Hematopoietic multipotent progenitor cell treated with erythropoietin and hydrocortisone succinate and interleukin-3 and kit ligand, for 4 days (in vitro differentiated cells): ENCODE measurements at regions not wholly inside any gene's neighbourhood (a gene's known extent, or its start where the extent isn't known, plus 50 kb on each side); places are given as distances from the start of the nearest gene placed in this dataset.
"Not testable (repeated sequence)": the region's sequence is repeated elsewhere in the genome, so short reads cannot be mapped to it uniquely, and the experiment has no call there.

Experiments
- DNase-seq: peaks from one replicate; pipeline ENCODE4 v3.0.0-alpha.2; 2015

DNA sequence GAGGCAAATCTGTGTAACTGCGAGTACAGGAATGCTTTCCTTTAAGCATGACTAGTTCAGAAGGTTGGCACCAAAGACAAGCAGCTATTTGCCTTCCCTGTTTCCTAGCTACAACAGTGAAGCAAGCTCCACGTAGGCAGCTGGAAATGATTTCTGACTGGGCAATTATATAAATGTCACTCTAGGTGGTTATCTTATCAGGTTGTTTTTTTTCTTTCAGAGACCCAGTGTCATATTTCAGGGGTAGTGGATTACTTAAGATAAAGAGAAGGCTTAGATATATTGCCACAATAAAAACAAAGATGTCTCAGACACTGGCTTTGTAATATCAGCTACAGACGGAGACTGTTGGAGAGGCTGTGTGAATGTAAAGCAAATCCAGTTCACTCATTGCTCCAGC is 748.9 kb upstream of the NXPH2 start:
- DNase-seq = no peak

GRCh38 chr2:139526781-139527180 is 746.6 kb upstream of the NXPH2 start:
- DNase-seq = no peak

DNA sequence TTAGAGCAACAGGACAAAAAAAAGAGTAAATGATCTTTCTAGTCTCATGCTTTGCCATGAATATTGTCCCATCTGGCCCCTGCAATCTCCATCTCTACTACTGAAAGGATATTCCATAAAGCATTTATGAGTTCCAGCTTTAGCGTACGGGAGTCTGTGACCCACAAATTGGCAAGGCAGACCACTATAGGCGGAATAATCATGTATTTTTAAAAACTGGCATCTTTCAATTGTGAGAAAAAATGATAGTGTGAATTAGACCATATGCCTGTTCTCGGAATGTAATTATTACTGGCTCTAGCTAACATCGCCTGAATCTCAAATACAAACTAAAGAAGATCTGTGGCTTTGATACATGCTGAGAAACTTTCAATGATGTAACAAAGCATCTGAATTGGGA is 738.1 kb upstream of the NXPH2 start:
- DNase-seq = no peak

DNA sequence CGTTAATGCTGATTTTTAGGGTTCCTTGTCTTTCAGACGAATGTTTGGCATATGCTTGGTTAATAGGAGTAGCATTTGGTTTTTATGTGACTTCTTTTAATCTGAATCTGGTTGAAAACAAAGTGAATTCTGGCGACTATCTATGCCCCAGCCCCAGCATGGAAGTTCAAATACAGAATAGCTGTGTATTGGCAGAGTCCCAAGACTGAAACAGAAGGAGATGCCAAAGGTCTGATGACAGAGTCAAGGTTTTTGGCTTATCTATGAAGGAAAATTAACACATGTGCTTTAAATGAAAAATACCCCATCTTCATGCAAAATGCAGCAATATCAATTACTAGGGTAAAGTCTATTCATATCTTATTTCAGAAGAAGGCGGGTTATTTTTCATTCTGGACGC is 734.8 kb upstream of the NXPH2 start:
- DNase-seq = no peak

DNA sequence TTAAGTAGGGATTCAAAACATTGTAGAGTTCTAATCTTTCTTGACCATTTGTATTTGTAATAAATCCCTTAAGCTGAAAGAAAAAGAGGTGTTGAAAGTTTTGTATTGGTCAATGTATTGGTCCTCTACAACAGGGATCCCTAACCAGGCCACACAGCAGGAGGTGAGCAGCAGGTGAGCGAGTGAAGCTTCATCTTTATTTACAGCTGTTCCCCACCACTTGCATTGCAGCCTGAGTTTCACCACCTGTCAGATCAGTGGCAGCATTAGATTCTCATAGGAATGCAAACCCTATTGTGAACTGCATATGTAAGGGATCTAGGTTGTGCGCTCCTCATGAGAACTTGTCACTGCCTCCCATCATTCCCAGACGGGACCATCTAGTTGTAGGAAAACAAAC is 715.7 kb upstream of the NXPH2 start:
- DNase-seq = no peak

- no peak for DNase-seq
Measured at GRCh38 chr2:139492131-139492680, 712.0 kb upstream of the NXPH2 start.

GRCh38 chr2:139480161-139480650 is 700.0 kb upstream of the NXPH2 start:
- no peak for DNase-seq

DNA sequence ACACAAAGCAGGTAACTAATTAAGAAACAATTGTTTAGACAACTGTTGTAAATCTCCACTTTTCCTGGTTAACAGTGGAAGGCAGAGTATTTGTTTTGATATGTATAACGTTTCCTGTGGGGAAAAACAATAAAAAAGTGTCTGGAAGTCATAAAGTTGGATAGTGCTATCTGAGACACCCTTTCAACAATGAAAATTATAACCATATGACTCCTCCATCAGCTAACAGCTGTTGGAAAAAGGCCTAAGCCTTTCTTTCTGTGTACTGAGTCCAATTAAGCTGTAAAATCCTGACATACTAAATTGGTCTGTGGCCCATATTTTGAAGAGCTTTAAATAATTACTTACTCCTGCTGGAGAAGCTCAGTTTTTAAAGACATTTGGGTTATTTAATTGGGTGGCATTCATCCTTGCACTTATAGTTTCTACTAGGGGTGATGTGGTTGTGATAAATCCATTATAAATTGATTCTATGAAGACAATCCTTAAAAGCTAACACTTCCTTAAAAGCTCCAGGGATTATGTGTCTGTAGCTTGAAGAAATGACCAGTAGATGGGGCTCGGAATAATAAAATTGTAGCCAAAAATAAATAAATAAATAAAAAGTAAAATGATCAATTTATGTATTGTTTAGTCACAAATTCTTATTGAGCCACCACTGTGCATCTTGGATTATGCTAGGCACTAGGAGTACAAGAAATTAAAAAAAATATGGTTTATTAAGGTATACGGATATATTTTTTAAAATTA is 698.1 kb upstream of the NXPH2 start:
- no peak for DNase-seq

GRCh38 chr2:139477618-139478017 is 697.4 kb upstream of the NXPH2 start:
- DNase-seq = no peak

DNA sequence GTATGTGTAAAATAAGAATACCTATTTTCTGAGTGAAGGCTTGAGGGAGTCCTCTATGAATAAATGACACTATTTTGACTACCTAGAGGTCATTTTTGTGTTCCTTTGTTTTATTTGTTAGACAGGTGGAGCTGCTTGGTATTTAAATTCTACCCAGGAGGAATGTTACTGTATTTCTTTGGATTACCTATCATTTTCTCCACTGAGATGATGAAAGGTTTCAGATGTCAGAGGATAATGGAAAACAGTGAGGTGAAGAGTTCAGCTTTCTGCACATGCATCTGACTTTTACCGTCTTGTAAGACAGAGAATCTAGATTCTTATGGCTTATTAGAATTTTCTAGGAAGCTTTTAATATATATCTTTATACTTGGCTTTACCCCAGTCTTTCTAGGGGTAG is 689.8 kb upstream of the NXPH2 start:
- no peak for DNase-seq

DNA sequence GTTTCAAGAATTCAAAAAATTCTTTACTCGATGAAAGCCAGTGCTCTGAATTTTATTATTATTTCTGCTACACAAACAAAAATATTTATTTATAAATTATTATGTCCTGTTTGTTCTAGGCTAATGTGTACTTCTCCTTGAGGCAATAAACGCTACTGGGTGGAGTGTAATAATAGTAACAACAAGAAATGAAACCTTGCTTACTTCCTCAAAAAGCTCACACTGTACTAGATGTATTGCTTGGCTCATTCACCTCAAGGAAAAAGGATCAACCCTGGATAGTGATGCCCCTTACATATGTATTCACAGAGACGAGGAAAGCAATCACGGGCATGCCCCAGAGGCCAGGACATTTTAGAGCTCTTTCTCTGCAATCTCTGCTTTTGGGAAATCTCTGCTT is 685.6 kb upstream of the NXPH2 start:
- DNase-seq = no peak

DNA sequence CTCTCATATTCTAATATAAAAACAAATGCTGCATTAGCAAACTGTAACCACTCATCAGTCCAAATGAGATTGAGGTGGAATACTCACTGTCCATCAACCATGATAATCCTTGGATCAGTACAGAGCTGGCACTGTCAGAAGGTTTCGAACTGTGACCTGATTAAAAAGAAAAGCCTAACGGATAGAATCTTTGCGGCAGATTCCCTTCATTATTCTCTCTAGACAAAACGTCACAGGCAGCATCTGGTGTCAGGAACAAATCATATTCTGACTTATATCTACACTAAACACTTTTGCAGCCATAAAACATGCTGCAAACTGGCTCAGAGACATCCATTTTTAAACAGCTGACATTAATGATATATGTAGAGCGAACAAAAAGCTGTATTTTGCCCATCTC is 677.7 kb upstream of the NXPH2 start:
- DNase-seq = no peak

- no peak for DNase-seq
Measured at GRCh38 chr2:139454251-139454650, 674.1 kb upstream of the NXPH2 start.

- no peak for DNase-seq
Measured at GRCh38 chr2:139439100-139439499, 658.9 kb upstream of the NXPH2 start.

DNA sequence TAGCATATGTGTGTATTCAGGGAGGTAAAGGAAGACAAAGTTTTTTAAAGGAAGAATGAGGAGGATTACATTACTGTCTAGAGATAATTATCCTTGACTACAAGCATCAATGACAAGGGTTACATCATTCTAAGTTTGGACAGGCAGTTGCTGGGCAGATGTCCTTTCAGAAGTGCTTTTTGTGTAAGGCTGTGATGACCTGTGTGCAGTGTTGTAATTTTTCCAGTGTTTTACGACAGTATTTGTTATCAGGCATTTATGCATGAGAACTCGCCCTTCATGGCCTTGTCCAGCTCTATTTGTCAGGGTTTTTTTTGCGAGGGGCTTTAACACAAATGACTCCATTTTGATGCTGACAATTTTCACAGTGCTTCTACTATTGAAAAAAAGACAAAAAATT is 658.3 kb upstream of the NXPH2 start:
- DNase-seq = no peak

DNA sequence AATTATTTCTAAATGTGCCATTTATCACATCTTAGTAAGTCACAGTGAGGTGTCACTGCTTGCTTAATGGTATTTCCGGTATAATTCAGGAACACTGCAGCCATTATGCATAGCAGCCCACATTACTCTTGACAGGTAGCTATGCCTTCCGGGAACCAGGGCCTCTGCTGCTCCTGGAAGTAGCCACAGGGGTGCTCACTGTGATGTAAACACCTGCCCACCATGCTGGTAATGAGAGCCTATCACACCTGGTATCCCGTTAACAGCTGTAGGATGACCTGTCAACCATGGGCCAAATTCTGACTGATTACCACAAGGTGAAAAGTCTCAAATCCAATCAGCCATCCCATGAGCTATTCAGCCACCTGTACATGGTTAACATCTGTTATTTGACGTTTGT is 647.0 kb upstream of the NXPH2 start:
- DNase-seq = no peak

- DNase-seq = no peak
Measured at GRCh38 chr2:139424101-139424500, 643.9 kb upstream of the NXPH2 start.

GRCh38 chr2:139411236-139411635 is 631.0 kb upstream of the NXPH2 start:
- DNase-seq = no peak

- not testable (repeated sequence) for DNase-seq
Measured at GRCh38 chr2:139410833-139411174, 630.6 kb upstream of the NXPH2 start.

GRCh38 chr2:139410147-139410832 is 630.1 kb upstream of the NXPH2 start:
- not testable (repeated sequence) for DNase-seq

GRCh38 chr2:139409212-139409611 is 629.0 kb upstream of the NXPH2 start:
- no peak for DNase-seq

GRCh38 chr2:139403948-139404347 is 623.8 kb upstream of the NXPH2 start:
- DNase-seq = no peak

DNA sequence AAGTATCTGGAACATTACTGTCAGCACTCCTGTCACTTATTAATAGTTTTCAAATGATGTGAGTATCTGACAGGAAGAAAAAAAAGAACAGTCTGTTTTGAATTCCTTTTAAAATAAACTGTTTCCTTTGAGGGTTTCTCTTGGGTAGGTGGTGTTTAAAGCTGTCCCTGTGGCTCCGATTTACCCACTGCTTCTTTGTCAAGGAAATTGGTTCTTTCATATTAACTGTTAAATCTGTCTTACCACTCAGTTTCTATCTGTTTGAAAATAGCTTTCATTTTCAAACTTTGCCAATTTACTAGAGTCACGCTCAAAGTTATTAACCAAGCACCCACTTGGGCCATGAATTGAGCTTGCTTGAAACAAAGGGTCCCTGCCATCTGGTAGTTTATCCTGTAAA is 614.6 kb upstream of the NXPH2 start:
- no peak for DNase-seq

GRCh38 chr2:139389391-139389790 is 609.2 kb upstream of the NXPH2 start:
- DNase-seq = no peak
